Suppressor macrophage treated with lipopolysaccharide for 1 hour (primary cell): ENCODE measurements at regions not wholly inside any gene's neighbourhood (a gene's known extent, or its start where the extent isn't known, plus 50 kb on each side); places are given as distances from the start of the nearest gene placed in this dataset.

Experiments used
- DNase-seq, 3 donors: peaks; one replicate each; pipeline ENCODE4 v3.0.0-alpha.2; 2020 to 2022

DNA sequence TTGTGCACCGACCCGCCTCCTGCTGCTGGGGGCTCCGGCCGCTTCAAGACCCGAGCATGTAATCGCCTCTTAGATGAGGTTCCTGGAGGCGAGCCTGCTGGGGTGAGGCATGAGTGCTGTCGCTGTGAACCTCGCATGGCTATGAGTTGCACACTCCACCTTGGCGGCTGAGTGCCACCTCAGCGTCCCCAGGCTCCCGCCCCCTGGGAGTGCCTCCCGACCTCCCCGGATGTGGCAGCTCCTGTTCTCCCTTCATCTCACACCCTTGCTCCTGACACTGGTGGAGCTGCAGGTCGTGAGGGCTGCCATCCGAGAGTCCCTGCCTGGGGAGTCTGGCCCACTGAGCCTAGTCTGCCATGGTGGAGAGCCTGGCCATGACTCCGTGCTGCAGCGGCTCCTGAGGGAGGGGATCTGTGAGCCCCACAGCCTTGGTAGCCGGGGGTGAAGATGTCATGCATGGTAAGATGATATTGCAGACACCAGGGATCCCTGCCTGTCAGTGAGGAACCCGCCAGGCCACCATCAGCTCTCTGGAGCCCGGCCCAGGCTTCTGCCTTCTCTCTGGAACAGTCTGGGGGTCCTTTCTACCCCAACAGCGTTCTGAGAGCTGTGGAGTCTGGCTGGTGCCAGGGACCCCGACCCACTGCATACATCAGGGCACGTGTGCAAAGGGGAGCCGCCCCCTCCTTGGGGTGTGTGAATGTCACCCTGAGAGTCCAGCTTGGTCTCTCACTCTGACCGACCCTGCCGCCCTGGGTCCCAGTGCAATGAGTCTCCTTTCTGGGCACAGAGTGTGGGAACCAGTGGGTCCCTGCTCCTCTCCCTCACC is 61.6 kb upstream of the HS6ST1 start:
- DNase-seq: no peak

DNA sequence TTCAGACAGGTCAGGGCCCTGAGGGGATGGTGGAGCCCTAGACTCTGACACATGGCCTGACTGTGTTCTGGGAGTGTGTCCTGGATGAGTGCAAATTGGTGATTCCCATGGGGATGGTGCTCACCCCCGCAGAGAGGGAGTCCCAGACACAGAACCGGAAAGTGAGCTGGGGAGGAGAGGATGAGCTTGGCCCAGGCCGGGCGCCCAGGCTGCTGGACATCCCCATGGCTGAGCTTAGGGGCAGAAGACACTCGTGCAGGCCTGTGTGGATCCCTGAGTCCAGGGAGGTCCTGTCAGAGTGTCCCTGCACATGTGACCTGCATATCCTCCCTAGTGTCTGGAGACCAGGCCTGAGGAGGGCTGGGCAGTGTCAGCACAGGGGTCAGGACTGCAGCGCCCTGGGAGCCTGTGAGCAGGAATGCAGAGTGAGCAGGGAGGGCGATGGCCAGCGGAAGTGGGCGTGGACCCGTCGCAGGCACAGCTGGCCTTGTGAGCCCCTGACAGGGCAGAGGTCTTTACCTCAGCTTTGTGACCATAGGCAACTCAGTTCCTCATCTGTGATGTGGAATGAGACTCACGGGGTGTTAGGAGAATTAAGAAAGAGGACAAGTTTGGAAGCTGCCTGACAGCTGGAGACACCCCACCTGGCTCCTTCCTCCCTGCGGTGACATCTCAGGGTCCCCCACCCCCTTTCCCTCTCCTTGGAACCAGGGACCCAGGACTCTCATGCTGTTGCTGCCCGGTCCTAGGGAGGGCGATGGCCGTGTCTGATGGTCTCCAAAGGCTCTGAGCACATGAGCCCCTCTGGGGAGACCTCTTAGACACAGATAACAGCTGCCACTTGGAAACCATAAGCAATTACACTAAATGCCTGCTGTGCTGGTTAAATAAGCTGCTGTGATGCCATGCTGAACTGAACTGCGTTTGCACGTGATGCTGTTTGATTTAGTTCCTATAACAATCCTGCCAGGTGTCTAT is 62.6 kb upstream of the HS6ST1 start:
- DNase-seq: no peak

DNA sequence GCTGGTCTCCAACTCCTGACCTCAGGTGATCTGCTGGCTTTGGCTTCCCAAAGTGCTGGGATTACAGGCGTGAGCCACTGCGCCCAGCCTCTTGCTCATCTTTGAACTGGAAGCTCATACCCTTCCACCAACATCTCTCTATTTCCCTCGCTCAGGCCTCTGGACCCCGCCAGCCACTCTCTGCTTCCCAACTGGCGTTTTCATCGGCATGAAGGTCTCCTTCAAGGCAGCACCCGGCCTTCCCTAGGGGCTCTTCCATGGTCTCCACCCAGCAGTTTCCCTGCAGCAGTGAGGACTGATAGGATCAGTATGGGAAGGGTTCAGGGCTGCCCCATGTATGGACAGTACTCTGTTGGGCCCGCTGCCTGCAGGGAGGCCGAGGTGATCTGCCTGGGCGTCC is 65.8 kb upstream of the HS6ST1 start:
- no peak for DNase-seq

DNA sequence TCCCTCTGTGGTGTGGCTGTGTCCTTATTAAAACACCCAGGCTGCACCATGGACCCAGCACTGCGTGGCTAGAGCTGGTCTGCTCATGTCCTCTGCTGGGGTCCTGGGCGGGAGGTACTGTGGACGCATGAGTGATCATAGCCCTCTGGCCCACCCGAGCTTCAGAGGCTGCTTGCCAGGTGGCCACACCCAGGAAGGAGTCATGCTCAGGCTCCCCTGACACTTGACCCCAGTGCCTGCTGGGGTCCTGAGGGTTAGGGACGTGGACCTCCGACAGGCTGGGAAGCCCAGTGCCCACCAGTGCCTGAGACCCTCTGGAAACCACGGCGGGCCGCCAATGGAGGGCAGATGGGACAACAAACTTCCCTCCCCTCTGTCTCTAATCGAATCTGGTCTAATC is 66.3 kb upstream of the HS6ST1 start:
- DNase-seq: no peak

DNA sequence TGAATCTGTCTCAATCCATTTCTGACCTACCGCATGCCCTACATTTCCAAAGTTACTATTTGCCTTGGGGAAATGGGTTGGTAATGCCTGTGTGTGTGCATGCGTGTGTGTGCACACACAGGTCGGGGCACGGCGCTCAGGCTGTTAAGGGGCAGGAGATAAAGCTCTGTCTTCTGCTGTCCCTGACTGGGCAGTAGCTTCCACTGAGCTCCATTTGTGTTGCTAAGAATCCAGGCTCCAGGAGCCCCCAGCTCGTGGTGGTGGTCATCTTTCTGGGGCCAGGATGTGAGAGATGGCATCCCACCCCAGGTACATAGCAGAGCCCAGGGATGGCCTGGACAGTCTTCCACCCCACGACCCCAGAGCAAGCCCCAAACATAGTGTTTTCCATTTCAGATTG is 66.7 kb upstream of the HS6ST1 start:
- DNase-seq: no peak

DNA sequence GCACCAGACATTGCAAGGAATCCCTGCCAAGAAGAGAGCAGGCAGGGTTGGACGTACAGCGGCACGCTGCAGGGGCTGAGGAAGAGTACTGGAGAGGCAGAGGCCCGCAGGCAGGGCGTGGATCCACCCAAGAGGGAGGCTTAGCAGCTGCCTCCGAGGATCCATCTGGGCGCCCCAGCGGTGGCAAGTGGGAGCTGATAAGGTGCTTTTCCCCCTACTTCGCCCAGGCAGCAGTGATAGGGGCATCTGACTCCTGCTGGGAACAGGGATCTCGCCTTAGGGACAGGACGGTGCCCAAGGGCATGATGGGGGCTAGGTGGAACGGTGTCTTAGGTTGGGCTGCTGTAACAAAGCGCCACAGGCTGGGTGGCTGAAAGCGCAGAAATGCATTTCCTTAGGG is 67.4 kb upstream of the HS6ST1 start:
- no peak for DNase-seq

DNA sequence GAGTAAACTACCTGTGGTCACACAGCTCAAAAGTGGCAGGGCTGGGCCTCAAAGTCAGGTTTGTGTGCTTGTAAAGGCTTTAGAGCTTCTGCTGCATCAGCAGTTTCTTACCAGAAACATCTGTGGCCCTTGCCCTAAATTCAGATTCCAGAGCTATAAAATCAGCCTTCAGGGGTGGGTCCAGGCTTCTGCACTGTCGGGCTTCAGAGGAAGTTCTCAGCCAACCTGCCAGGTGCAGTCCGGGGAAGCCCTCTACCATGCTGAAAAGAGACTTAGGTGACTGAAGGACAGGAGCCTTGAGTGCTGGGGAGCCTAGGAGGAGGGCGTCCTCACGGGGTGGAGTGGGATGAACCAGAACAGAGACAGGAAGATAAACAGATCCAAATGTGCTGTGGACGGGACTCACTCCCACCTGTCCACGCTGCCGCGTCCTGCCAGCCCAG is 69.9 kb upstream of the HS6ST1 start:
- DNase-seq: no peak

DNA sequence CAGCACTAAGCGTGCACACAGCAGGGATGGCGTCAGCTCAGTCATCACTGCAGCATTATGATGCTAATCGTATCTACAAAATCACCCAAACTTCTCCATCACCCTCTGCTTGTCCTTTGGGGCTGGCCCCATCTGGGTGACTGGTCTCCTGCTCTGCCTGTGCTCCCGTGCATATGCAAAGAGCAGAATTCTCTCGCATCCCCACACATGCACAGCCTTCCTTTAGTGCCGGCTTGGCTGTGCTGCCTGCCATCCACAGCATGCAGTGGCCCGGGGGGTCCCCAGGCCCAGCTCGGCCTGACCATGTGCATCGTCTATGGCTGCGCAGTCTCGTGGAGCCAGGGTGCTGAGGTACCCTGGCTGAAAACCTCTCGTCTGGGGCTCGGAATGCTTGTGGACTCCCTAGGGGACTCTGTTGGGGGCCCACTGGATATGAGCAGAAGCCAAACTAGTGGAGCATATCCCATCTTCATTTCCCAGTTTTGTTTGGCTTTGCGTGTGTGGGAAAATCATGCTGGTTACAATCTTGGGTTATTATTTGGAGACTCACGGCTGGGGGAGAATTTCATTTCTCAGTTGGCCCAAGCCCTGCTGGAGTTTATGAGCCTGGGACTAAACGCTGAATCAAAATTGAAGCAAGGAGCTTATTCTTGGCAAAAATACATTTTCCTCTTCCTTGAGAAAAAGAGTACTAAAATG is 70.9 kb upstream of the HS6ST1 start:
- DNase-seq: no peak

DNA sequence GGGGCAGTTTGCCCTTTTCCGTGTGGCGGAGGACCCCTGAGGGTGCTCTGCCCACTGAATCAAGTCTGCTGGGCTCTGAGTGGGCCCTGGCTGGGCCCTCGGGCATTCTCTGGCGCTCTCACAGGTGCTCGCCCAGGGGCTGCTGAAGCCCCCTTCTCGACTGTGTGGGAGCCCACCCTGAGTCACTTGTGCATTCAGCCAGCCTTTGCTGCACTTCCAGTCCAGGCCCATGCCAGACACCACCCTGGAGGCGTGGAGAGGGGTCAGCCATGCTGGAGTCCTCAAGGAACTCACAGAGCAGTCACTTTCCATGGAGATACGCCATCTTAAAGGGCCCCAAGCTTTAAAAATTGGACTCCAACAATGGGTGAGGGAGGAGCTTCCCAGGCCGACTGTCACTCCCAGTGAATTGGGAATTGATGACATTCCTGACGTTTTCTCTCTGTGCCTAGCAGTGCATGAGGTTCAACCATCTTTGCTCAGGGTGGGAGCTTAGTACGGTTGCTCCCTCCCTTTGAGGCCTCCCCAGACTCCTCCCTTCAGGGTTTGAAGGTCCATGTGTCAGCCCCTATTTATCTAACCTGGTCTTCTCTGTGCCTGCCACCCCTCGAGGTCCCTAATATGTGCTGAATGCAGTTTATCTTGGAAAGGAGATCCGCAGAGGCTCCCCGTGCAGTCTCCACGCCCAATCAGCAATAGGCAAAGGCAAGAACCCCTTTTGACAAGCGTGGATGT is 71.8 kb upstream of the HS6ST1 start:
- no peak for DNase-seq

DNA sequence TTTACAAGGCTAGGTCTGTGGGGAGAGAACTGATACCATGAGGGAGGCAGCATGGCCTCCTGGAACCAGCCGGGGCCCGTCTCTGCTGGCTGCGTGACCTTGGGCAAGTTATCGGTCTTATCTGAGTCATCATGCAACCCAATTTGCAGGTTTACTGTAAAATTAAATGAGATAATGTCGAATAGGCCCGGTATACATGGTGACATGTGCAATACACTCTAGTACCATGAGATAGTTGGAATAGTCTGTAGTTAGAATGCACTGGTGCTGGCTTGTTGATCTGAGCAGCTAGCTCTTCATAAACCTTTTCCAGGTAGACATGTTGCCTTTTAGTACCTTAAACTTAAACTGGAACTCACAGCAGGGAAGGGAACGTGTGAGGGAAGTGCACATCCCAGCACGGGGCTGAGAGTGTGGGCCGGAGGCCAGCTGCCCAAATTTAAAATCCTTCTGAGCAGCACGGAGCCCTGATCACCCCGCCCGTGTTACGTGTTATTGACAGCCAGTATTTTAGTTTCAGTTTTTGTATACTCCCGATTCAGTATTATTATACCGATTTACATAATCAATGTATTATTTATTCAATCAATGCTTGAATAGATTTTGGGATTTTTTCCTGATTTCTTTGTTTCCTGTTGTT is 72.4 kb upstream of the HS6ST1 start:
- DNase-seq: no peak

DNA sequence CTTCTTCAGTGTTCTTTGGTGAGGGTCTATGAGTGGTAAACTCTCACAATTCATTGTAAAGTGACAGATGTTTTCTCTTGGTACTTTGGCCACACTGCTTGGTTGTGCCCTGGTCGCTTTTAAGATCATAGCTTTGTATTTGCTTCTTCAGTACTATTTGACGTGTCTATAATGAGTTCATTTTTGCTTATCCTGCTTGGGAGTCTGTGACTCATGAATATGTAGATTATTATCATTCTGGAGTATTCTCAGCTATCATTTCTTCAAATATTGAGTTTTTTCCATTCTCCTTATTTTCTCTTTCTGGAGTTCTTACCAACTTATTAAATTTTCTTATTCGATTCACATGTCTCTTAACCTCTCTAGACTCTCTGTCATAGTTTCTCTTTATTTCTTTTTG is 73.0 kb upstream of the HS6ST1 start:
- DNase-seq: no peak

DNA sequence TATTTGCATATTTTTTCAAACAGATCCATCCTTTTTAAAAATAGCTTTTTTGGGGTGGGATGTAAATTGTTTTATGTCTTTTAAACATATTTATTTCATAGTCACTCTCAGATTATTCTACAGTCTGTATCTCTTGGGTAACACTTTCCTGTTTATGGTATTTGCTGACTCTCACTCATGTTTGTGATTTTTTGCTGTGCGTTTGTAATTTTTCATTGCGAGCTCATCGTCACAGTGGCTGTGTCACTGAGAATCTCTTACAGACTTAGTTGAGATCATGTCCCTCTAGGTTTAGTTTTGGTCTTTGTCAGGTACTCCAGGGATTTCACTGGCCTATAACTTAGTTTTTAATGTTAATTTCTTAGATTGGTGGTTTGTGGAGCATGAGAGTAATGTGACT is 73.5 kb upstream of the HS6ST1 start:
- no peak for DNase-seq

DNA sequence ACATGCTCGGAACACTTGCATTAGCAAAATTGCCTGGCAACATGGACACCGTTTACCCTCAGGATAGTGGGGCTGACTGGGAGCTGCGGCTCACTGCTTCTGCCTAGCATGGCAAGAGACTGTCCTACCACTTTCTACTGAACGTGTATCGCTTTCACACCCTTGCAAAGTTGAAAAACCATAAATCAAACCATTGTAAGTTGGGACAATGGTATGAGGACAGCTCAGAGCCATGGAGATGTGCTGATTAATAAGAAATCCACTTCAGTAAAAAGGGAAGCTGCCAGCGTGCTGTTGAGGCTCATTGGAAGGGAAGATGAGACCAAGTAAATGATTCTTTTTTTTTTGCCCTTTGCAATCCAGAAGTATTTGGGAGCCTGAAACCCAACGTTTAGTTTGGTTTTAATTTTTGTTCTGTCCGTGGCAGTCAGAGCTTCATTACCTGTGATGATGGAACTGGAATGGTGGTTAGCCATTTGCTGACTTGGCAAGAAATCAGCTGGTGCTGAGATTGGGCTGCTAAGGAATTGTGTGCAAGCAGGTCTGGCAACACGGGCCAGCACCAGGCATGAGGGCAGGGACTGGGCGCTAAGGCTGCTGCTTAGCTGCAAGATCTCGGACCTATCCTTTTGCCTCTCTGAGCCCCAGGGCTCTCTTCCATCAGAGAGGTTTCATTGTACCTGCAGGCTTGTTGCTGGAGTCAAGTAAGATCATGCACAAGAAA is 75.5 kb upstream of the HS6ST1 start:
- no peak for DNase-seq

DNA sequence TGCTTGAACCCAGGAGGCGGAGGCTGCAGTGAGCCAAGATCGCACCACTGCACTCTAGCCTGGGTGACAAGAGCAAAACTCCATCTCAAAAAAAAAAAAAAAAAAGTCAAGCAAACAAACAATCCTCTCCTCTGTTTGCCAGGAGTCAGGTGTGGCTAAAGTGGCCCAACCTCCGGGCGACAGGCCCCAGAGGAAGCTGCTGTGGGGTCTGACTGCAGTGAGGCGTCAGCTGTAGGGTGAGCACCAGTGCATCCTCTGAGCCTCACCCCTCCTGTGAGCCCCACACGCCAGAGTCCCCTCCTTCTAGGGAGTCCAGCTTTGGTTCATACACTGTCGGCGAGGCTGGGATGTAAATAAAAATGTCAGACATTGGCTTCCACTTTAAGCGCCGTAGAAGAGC is 76.5 kb upstream of the HS6ST1 start:
- no peak for DNase-seq

DNA sequence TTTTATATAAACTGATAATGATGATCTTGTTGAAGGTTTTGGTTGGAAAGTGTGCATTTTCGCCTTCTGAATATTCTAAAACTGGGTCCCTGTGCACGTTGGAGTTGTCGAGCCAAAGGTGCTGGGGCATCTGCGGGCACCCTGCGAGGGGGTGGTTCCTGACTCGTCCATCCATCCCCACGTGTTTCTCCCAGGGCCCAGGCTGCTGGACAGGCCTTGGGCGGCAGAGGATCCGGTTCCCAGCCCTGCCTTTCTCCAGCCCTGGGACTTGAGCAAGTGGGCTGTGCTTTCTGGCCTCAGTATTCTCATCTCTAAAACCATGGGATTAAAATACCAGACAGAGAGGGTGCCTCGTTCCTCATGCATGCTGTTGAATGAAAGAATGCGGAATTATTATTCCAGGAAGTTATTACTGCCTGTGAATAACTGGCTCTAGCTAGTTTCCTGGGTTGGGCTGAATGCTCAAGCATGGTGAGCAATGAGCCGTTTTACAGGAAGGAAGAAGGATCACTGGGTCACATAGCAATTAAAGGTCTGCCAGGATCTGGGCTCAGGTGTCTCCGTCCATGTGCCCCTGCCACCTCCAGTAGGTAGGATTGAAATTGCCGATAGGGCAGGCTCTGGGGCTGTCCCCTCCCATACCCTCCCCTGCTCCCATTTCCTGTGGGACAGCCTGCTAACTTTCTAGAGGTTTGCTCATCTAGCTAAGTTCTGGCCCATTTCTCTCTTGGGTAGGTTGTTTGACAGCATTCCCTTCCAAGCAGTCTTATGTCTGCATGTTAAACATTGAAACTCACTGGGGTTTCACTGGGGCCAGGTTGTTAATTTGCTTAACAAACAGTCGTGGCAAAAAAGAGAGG is 77.2 kb upstream of the HS6ST1 start:
- no peak for DNase-seq

DNA sequence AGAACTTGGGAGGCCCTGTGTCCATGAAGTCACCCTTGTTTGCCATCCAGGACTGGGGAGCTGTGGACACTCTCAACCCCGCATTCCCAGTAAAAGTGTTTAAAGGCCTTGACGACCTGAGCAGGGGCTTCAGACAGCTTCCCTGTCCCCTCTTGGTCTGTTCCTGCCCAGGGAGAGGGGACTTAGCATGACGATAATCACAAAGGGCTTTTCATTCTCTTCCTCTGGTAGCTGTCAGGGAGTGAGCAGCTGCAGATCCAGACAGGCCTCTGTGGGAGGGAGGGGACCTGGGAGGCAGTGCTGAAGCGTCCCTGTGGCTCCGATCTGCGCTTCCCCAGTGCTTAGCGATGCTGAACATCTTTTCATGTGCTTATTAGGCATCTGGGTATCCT is 77.8 kb upstream of the HS6ST1 start:
- DNase-seq: no peak

DNA sequence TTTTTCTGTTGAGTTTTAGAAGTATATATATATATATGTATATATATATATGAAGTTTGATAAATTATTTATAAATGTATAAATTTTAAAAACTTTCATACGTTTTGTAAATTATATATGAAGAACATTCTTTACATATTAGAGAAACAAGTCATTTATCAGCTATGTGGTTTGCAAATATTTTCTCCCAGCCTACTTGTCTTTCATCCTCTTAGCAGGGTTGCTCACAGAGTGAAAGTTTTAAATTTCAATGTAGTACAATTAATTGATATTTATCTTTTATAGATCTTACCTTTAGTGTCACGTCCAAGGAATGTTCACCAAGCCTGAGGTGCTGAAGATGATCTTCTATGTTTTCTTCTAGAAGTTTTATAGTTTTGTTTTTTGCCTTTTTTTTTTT is 78.3 kb upstream of the HS6ST1 start:
- no peak for DNase-seq

DNA sequence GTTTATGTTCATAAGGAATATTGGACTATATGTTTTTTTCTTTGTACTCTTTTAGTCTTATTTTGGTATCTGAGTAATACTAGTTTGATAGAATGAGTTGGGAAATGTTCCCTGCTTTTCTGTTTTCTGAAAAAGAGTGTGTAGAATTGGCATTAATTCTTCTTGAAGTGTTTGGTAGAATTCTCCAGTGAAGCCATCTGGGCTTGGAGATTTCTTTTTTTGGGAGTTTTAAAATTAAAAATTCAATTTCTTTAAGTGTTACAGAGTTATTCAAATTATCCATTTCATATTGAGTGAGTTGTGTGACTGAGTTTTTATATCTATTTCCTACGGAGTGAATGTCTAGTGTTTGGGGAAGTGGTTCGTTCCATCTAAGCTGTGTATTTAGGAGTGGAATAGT is 80.6 kb upstream of the HS6ST1 start:
- no peak for DNase-seq

DNA sequence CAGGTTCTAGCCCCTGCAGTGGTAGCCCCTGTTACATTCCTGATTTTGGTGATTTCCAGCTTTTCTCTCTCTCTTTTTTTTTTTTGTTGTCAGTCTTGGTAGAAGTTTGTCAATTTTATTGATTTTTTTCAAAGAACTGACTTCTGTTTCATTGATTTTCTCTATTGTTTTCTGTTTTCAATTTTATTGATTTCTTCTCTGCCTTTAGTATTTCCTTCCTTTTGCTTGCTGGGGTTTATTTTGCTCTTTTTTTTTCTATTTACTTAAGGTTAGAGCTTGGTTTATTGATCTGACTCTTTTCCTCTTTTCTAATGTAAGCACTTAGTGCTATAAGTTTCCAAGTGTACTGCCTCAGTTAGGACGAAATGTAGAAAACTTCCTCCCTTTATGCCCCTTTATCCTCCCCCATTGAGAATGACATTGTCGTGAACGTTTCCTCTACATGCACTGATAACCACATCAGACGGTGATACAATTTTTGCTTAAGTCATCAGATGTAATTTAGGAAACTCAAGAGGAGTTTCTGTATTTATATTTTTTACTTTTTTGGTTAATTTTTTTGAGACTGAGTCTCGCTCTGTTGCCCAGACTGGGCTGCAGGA is 81.1 kb upstream of the HS6ST1 start:
- DNase-seq: no peak

DNA sequence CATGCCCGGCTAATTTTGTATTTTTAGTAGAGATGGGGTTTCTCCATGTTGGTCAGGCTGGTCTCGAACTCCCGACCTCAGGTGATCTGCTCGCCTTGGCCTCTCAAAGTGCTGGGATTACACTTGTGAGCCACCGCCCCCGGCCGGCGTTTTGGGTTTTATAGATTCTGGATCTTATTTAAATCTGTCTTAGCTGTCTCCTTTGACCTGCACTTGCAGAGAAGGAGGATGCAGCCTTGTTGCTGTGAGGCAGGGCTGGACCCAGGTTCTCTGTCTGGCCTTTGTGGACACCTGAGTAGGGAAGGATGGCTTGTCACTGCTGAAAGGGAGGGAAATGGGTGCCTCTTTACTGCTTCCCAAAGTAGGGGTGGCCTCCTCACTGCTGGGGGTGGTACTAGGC is 83.0 kb upstream of the HS6ST1 start:
- no peak for DNase-seq
